SH-SY5Y (cell line): ENCODE measurements at regions not wholly inside any gene's neighbourhood (a gene's known extent, or its start where the extent isn't known, plus 50 kb on each side); places are given as distances from the start of the nearest gene placed in this dataset.

ENCODE experiments used
- GATA2 ChIP-seq: IDR thresholded peaks from 2 replicates; pipeline ENCODE4 v1.6.1; 2011; ENCODE audit warnings: mild to moderate bottlenecking, low read depth, low read length
- GATA3 ChIP-seq: IDR thresholded peaks from 2 replicates; pipeline ENCODE4 v1.6.1; 2011; ENCODE audit warnings: low read depth, mild to moderate bottlenecking, low read length, moderate library complexity

- TF ChIP-seq GATA3 (no peak), GATA2 (no peak)
Observed at GRCh38 chr7:121558288-121558687, 162.2 kb upstream of the FAM3C start.
